ENCODE measurements at regions not wholly inside any gene's neighbourhood (a gene's known extent, or its start where the extent isn't known, plus 50 kb on each side); places are given as distances from the start of the nearest gene placed in this dataset.
A peak's percentile ranks its signal among the peaks of the same experiment; 100 is the strongest.

GRCh38 chr10:4307910-4308309, 518.1 kb upstream of the AKR1E2 start:
- Mint-ChIP-seq H3K36me3 (ENCODE audit: low read depth, unreplicated experiment) (no peaks in the 10 kb centered on the region), H3K9me3 (ENCODE audit: unreplicated experiment) (no peaks in the 10 kb centered on the region), H3K4me1 (ENCODE audit: unreplicated experiment) (no peaks in the 10 kb centered on the region), H3K27me3 (ENCODE audit: unreplicated experiment) (no peaks in the 10 kb centered on the region), H3K4me3 (ENCODE audit: unreplicated experiment) (no peak overlapping the region), H3K27ac (ENCODE audit: unreplicated experiment) (no peak overlapping the region)
- no peak for TF ChIP-seq CTCF (IDR thresholded peaks at IDR 0.05; ENCODE audit: unreplicated experiment)
- DNase-seq (ENCODE audit: low spot score), result no peak

DNA sequence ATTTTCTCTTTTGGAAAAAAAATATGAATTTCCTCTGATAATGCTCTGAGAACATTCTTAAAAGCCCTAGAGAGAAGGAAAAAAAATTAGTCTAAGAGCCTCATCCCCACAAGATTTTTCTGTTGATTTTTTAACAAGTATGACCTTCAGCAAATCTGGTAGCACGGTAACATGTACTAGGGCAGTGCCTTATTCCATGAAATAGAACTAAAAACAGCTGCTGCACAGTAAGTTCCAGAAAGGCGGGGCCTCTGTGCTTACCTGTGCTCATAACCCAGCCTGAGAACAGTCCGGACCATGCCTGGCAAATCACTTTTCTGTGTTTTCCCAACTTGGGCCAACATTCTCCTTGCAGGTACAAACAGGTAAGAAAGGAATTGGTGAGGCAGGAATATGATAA, 519.1 kb upstream of the AKR1E2 start:
- DNase-seq (ENCODE audit: low spot score), result no peak
- no peaks in the 10 kb centered on the region for H3K9me3 Mint-ChIP-seq (ENCODE audit: unreplicated experiment)
- no peaks in the 10 kb centered on the region for H3K27me3 Mint-ChIP-seq (ENCODE audit: unreplicated experiment)
- no peak overlapping the region for H3K27ac Mint-ChIP-seq (ENCODE audit: unreplicated experiment)
- H3K4me3 Mint-ChIP-seq (ENCODE audit: unreplicated experiment), result no peak overlapping the region
- no peaks in the 10 kb centered on the region for H3K4me1 Mint-ChIP-seq (ENCODE audit: unreplicated experiment)
- H3K36me3 Mint-ChIP-seq (ENCODE audit: low read depth, unreplicated experiment), result no peaks in the 10 kb centered on the region
- TF ChIP-seq CTCF (IDR thresholded peaks at IDR 0.05; ENCODE audit: unreplicated experiment), result no peak

DNA sequence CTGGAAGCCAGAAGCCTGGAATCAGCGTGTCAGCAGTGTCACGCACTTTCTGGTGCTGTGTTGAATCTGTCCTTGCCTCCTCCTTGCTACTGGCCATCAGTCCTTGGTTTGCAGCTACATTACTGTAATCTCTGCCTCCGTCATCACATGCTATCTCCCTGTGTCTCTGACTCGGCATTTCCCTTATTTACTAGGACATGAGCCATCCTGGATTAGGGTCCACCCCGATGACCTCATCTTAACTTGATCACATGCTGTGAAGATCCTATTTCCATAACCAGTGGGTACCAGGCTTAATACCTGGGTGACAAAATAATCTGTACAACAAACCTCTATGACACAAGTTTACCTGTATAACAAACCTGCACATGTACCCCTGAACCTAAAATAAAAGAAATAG, 518.0 kb upstream of the KLF6 start:
- H3K36me3 Mint-ChIP-seq (ENCODE audit: low read depth, unreplicated experiment), result no peaks in the 10 kb centered on the region
- no peaks in the 10 kb centered on the region for H3K27me3 Mint-ChIP-seq (ENCODE audit: unreplicated experiment)
- no peak for DNase-seq (ENCODE audit: low spot score)
- no peaks in the 10 kb centered on the region for H3K4me1 Mint-ChIP-seq (ENCODE audit: unreplicated experiment)
- no peak for TF ChIP-seq CTCF (IDR thresholded peaks at IDR 0.05; ENCODE audit: unreplicated experiment)
- H3K27ac Mint-ChIP-seq (ENCODE audit: unreplicated experiment), result no peak overlapping the region
- H3K4me3 Mint-ChIP-seq (ENCODE audit: unreplicated experiment), result no peak overlapping the region
- H3K9me3 Mint-ChIP-seq (ENCODE audit: unreplicated experiment), result no peaks in the 10 kb centered on the region

- Mint-ChIP-seq H3K36me3 (ENCODE audit: low read depth, unreplicated experiment) (no peaks in the 10 kb centered on the region), H3K9me3 (ENCODE audit: unreplicated experiment) (no peaks in the 10 kb centered on the region), H3K27me3 (ENCODE audit: unreplicated experiment) (no peaks in the 10 kb centered on the region), H3K4me1 (ENCODE audit: unreplicated experiment) (no peaks in the 10 kb centered on the region), H3K27ac (ENCODE audit: unreplicated experiment) (no peak overlapping the region), H3K4me3 (ENCODE audit: unreplicated experiment) (no peak overlapping the region)
- DNase-seq (ENCODE audit: low spot score), result no peak
- no peak for TF ChIP-seq CTCF (IDR thresholded peaks at IDR 0.05; ENCODE audit: unreplicated experiment)
Observed at GRCh38 chr10:4301291-4302045, 516.5 kb upstream of the KLF6 start.

DNA sequence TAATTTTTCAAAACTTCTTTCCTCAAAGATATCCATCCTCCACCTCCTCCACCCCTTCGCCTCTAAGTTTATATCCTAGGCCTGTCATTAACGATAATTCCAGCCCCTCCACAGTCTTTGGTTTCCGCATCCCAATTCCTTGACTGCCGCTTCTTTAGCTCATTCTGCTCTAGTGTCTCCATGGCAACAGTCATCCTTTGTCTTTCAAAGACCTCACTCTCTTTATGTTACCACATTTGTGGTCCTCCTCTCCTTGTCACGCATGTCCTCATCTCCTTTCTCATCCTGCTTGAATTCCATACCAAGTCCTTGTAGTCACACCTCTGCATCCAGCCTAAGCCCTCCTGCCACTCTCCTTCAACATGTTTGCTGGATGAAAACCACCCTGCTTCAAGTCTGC, 511.2 kb upstream of the KLF6 start:
- peaks cover 1% of the 10 kb centered on the region for H3K27me3 Mint-ChIP-seq (ENCODE audit: unreplicated experiment)
- no peaks in the 10 kb centered on the region for H3K9me3 Mint-ChIP-seq (ENCODE audit: unreplicated experiment)
- H3K4me1 Mint-ChIP-seq (ENCODE audit: unreplicated experiment), result no peaks in the 10 kb centered on the region
- no peaks in the 10 kb centered on the region for H3K36me3 Mint-ChIP-seq (ENCODE audit: low read depth, unreplicated experiment)
- no peak overlapping the region for H3K4me3 Mint-ChIP-seq (ENCODE audit: unreplicated experiment)
- no peak for DNase-seq (ENCODE audit: low spot score)
- TF ChIP-seq CTCF (IDR thresholded peaks at IDR 0.05; ENCODE audit: unreplicated experiment), result no peak
- peak overlapping the region; percentile 1 for H3K27ac Mint-ChIP-seq (ENCODE audit: unreplicated experiment)

All from endothelial cell (in vitro differentiated cells).